ENCODE measurements at regions not wholly inside any gene's neighbourhood (a gene's known extent, or its start where the extent isn't known, plus 50 kb on each side); places are given as distances from the start of the nearest gene placed in this dataset.

DNA sequence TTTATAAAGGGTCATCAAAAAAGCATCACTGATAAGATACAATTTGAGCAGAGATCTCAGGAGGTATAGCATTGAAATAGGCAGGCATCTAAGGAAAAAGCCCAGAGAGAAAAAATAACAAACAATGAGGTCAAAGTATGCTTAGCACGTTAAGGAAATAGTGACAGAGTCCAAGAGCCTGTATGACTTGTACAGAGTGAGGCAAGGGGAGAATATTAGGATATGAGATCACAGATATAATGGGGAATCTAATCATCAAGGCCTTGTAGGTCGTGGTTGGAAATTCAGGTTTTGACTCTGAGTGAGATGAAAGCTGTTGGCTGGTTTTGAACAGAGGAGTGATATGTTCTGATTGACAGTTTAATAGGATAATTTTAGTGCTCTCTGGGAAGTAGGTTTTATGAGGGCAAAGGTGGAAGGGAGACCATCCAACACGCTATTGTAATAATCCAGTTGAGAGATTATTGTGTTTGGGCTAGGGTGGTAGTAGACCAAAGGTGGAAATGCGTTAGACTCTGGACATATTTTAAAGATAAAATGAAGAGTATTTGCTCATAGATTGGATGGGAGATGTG, 644.6 kb upstream of the TMPRSS15 start:
- TF ChIP-seq, protein P1, sequence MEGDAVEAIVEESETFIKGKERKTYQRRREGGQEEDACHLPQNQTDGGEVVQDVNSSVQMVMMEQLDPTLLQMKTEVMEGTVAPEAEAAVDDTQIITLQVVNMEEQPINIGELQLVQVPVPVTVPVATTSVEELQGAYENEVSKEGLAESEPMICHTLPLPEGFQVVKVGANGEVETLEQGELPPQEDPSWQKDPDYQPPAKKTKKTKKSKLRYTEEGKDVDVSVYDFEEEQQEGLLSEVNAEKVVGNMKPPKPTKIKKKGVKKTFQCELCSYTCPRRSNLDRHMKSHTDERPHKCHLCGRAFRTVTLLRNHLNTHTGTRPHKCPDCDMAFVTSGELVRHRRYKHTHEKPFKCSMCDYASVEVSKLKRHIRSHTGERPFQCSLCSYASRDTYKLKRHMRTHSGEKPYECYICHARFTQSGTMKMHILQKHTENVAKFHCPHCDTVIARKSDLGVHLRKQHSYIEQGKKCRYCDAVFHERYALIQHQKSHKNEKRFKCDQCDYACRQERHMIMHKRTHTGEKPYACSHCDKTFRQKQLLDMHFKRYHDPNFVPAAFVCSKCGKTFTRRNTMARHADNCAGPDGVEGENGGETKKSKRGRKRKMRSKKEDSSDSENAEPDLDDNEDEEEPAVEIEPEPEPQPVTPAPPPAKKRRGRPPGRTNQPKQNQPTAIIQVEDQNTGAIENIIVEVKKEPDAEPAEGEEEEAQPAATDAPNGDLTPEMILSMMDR (IDR thresholded peaks at IDR 0.05; ENCODE audit: extremely low read depth in 1 of 2, insufficient read depth in 1 of 2, low read depth in 1 of 2, low read length in 2 of 2), result no peak
- TF ChIP-seq MYC (IDR thresholded peaks at IDR 0.05; ENCODE audit: low read depth, low read length), result no peak
- TF ChIP-seq, protein P2, sequence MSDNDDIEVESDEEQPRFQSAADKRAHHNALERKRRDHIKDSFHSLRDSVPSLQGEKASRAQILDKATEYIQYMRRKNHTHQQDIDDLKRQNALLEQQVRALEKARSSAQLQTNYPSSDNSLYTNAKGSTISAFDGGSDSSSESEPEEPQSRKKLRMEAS (IDR thresholded peaks at IDR 0.05; ENCODE audit: insufficient read depth, insufficient read length), result no peak
- no peak for TF ChIP-seq POLR2A (IDR thresholded peaks at IDR 0.05; ENCODE audit: low read depth, low read length)
- no peak for TF ChIP-seq POLR2AphosphoS5 (IDR thresholded peaks at IDR 0.05; ENCODE audit: insufficient read depth, low read depth, low read length)

Measured in endothelial cell of umbilical vein (primary cell).